Astrocyte (in vitro differentiated cells and primary cell): ENCODE measurements at regions not wholly inside any gene's neighbourhood (a gene's known extent, or its start where the extent isn't known, plus 50 kb on each side); places are given as distances from the start of the nearest gene placed in this dataset.

ENCODE experiments used
- DNase-seq: peaks from one replicate; pipeline ENCODE4 v3.0.0-alpha.2; 2010; ENCODE audit warnings: low read depth
- FAIRE-seq: peaks from 2 replicates; lab custom pipeline; 2011; peaks lifted over from hg19 to GRCh38; lab: Jason Lieb, UNC
- H2AFZ ChIP-seq: 2 replicates; pipeline ENCODE4 v1.6.0; 2012; ENCODE audit warnings: low read depth, low read length, inconsistent platforms
- H3K27ac ChIP-seq: 2 replicates; pipeline ENCODE4 v1.5.1; 2011; ENCODE audit warnings: low read depth, low read length, inconsistent platforms
- H3K27me3 ChIP-seq: 2 replicates; pipeline ENCODE4 v1.6.0; 2011; ENCODE audit warnings: low read length, inconsistent platforms; ENCODE audit not compliant: insufficient read depth
- H3K36me3 ChIP-seq: 2 replicates; pipeline ENCODE4 v1.5.1; 2011; ENCODE audit warnings: low read length, inconsistent platforms; ENCODE audit not compliant: insufficient read depth
- H3K4me1 ChIP-seq: 2 replicates; pipeline ENCODE4 v1.5.1; 2011; ENCODE audit warnings: low read length, inconsistent platforms; ENCODE audit not compliant: insufficient read depth
- H3K4me2 ChIP-seq: 2 replicates; pipeline ENCODE4 v1.6.0; 2012; ENCODE audit warnings: low read length, inconsistent platforms
- H3K4me3 ChIP-seq: 2 replicates; pipeline ENCODE4 v1.5.1; 2011; ENCODE audit warnings: low read depth, mild to moderate bottlenecking, low read length, inconsistent platforms; ENCODE audit not compliant: insufficient read depth
- H3K79me2 ChIP-seq: 2 replicates; pipeline ENCODE4 v1.6.0; 2012; ENCODE audit warnings: mild to moderate bottlenecking, low read length, inconsistent platforms; ENCODE audit not compliant: insufficient read depth
- H3K9ac ChIP-seq: 2 replicates; pipeline ENCODE4 v1.6.0; 2012; ENCODE audit warnings: mild to moderate bottlenecking, low read length, inconsistent platforms
- H3K9me3 ChIP-seq: 2 replicates; pipeline ENCODE4 v1.5.1; 2012; ENCODE audit warnings: low read depth, mild to moderate bottlenecking, low read length, inconsistent platforms; ENCODE audit not compliant: insufficient read depth
- H4K20me1 ChIP-seq: 2 replicates; pipeline ENCODE4 v1.6.0; 2012; ENCODE audit warnings: low read length, inconsistent platforms; ENCODE audit not compliant: insufficient read depth
- H3K27ac Mint-ChIP-seq: one replicate; pipeline ENCODE4 v1.8.0; 2021; ENCODE audit warnings: mild to moderate bottlenecking, mixed read lengths; ENCODE audit not compliant: unreplicated experiment
- H3K27me3 Mint-ChIP-seq: one replicate; pipeline ENCODE4 v1.8.0; 2021; ENCODE audit warnings: low read depth, mixed read lengths; ENCODE audit not compliant: unreplicated experiment
- H3K36me3 Mint-ChIP-seq: one replicate; pipeline ENCODE4 v1.8.0; 2021; ENCODE audit warnings: low read depth, mixed read lengths; ENCODE audit not compliant: unreplicated experiment
- H3K4me1 Mint-ChIP-seq: one replicate; pipeline ENCODE4 v1.8.0; 2021; ENCODE audit warnings: low read depth, mixed read lengths; ENCODE audit not compliant: unreplicated experiment
- H3K4me3 Mint-ChIP-seq: one replicate; pipeline ENCODE4 v1.8.0; 2021; ENCODE audit warnings: mild to moderate bottlenecking, moderate library complexity, mixed read lengths; ENCODE audit not compliant: unreplicated experiment
- H3K9me3 Mint-ChIP-seq: one replicate; pipeline ENCODE4 v1.8.0; 2021; ENCODE audit warnings: mild to moderate bottlenecking, mixed read lengths; ENCODE audit not compliant: unreplicated experiment
- EZH2 ChIP-seq: IDR thresholded peaks from 2 replicates; pipeline ENCODE4 v1.6.1; 2012; ENCODE audit warnings: mild to moderate bottlenecking, low read length, inconsistent platforms; ENCODE audit not compliant: insufficient read depth
- TF ChIP-seq, protein P1 (sequence below): IDR thresholded peaks from 2 replicates; pipeline ENCODE4 v1.5.1; 2011; ENCODE audit warnings: low read depth, mild to moderate bottlenecking, inconsistent platforms, low read length, moderate library complexity; ENCODE audit not compliant: insufficient read depth

DNA sequence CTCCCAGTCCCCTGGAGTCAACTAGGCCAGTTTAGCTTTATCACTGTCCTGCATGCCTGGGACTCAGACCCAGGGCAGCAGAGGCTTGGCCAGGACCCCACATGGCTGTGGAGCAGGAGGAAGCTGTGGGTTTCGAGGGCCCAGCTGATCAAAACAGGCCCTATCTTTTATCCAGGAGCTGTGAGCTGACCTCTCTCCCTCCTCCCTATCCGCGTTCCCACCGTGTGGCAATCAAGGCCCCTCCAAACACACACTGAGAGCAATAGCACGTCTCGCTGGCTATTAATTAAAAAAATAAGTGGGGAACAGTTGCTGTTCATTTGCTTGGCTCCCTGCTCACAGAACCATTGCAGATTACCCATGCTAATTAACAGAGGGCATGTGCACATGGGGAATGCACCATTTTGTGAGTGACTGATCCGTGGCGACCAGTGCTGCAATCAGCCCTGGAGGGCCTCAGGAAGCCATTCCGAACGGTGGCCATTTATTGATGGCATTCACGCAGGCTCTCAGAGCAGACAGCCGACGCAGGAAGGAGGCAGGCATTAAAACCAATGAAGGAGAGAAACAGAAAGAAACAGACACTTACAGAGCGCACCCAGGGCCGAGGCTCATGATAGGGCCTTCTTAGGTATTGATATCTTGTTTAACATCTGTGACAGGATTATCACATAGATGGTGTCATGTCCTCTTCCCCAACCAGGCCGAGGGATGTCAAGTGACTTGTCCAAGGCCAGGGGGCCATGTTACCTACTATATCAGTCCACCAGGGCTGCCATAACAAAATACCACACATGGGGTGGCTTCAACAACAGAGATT is 157.1 kb downstream of the KATNIP start:
- Mint-ChIP-seq H3K27ac (no peak overlapping the region), H3K36me3 (peaks cover 21% of the 10 kb centered on the region), H3K27me3 (no peaks in the 10 kb centered on the region), H3K9me3 (no peaks in the 10 kb centered on the region), H3K4me1 (peaks cover 8% of the 10 kb centered on the region), H3K4me3 (no peak overlapping the region)
- Histone ChIP-seq H3K9me3 (no peaks in the 10 kb centered on the region), H3K9ac (no peak overlapping the region), H3K4me3 (no peak overlapping the region), H2AFZ (no peak overlapping the region), H3K27ac (no peak overlapping the region), H3K79me2 (no peaks in the 10 kb centered on the region), H3K4me1 (peaks cover 11% of the 10 kb centered on the region), H3K4me2 (no peak overlapping the region), H4K20me1 (no peaks in the 10 kb centered on the region), H3K36me3 (peaks cover 3% of the 10 kb centered on the region), H3K27me3 (no peaks in the 10 kb centered on the region)
- FAIRE-seq (no peak), DNase-seq (no peak)
- TF ChIP-seq, protein P1, sequence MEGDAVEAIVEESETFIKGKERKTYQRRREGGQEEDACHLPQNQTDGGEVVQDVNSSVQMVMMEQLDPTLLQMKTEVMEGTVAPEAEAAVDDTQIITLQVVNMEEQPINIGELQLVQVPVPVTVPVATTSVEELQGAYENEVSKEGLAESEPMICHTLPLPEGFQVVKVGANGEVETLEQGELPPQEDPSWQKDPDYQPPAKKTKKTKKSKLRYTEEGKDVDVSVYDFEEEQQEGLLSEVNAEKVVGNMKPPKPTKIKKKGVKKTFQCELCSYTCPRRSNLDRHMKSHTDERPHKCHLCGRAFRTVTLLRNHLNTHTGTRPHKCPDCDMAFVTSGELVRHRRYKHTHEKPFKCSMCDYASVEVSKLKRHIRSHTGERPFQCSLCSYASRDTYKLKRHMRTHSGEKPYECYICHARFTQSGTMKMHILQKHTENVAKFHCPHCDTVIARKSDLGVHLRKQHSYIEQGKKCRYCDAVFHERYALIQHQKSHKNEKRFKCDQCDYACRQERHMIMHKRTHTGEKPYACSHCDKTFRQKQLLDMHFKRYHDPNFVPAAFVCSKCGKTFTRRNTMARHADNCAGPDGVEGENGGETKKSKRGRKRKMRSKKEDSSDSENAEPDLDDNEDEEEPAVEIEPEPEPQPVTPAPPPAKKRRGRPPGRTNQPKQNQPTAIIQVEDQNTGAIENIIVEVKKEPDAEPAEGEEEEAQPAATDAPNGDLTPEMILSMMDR, result no peak
- TF ChIP-seq EZH2, result no peak

DNA sequence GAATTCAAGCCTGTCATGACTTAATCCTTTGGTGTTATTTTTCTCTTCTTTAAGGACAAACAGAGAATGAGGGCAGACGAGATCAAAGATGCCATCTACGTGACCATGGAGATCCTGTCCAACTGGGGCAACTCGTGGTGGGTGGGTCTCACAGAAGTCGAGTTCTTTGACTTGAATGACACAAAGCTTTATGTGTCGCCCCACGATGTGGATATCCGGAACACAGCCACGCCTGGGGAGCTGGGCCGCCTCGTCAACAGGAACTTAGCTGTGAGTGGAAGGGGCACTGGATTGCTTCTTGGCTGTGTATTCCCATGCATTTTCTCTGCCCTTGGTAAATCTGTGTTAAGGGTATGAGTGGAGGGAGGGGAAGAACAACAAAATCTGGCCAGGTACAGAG is 158.7 kb downstream of the KATNIP start:
- H3K36me3 ChIP-seq, result peaks cover 3% of the 10 kb centered on the region
- no peak overlapping the region for H3K4me3 ChIP-seq
- no peak overlapping the region for H3K27ac Mint-ChIP-seq
- no peaks in the 10 kb centered on the region for H4K20me1 ChIP-seq
- TF ChIP-seq EZH2, result no peak
- TF ChIP-seq, protein P1, result no peak
- H3K4me2 ChIP-seq, result no peak overlapping the region
- no peak for DNase-seq
- H3K9me3 ChIP-seq, result no peaks in the 10 kb centered on the region
- no peak for FAIRE-seq
- peaks cover 21% of the 10 kb centered on the region for H3K36me3 Mint-ChIP-seq
- H3K9me3 Mint-ChIP-seq, result no peaks in the 10 kb centered on the region
- no peaks in the 10 kb centered on the region for H3K27me3 Mint-ChIP-seq
- no peaks in the 10 kb centered on the region for H3K79me2 ChIP-seq
- peaks cover 3% of the 10 kb centered on the region for H3K4me1 Mint-ChIP-seq
- H3K27ac ChIP-seq, result no peak overlapping the region
- no peak overlapping the region for H2AFZ ChIP-seq
- no peak overlapping the region for H3K9ac ChIP-seq
- no peaks in the 10 kb centered on the region for H3K27me3 ChIP-seq
- peaks cover 5% of the 10 kb centered on the region for H3K4me1 ChIP-seq
- no peak overlapping the region for H3K4me3 Mint-ChIP-seq

DNA sequence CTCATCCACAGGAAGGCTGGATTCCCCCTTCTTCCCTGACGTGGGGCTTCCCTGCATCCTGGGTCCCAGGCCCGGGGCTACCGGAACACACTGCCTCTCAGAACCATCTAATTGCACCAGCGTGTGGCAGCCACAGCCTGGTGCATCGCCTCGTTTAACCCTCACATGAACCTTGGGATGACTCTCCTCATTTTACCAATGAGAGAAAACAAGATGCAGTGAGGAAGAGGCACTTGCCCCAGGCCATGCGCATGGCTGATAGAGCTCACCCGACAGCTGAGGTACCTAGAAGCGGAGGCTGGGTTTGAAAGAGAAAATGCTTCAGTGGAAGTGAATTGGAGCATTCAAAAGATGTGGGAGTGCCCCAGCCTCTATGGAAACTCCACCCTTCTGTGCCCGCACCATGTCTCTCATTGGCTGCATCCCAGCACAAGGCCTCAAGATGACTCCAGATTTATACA is 162.3 kb downstream of the KATNIP start:
- Histone ChIP-seq H3K27me3 (no peaks in the 10 kb centered on the region), H3K9ac (no peak overlapping the region), H3K27ac (no peak overlapping the region), H3K4me3 (no peak overlapping the region), H3K4me1 (no peaks in the 10 kb centered on the region), H3K79me2 (no peaks in the 10 kb centered on the region), H3K4me2 (no peak overlapping the region), H3K9me3 (no peaks in the 10 kb centered on the region), H3K36me3 (no peaks in the 10 kb centered on the region), H4K20me1 (no peaks in the 10 kb centered on the region), H2AFZ (no peak overlapping the region)
- no peak for DNase-seq
- Mint-ChIP-seq H3K9me3 (no peaks in the 10 kb centered on the region), H3K27ac (no peak overlapping the region), H3K4me3 (no peak overlapping the region), H3K36me3 (peaks cover 16% of the 10 kb centered on the region), H3K27me3 (no peaks in the 10 kb centered on the region), H3K4me1 (no peaks in the 10 kb centered on the region)
- no peak for TF ChIP-seq EZH2
- TF ChIP-seq, protein P1, result no peak
- FAIRE-seq, result no peak
